BLaER1 treated with 17β-estradiol and CSF1 and Interleukin-3, amounts not matched to agents 10 nM and 100 nM (cell line): ENCODE measurements at regions not wholly inside any gene's neighbourhood (a gene's known extent, or its start where the extent isn't known, plus 50 kb on each side); places are given as distances from the start of the nearest gene placed in this dataset.
"Not testable (repeated sequence)": the region's sequence is repeated elsewhere in the genome, so short reads cannot be mapped to it uniquely, and the experiment has no call there.

Source experiments
- H3K27ac ChIP-seq, 11 experiments: shearing (Covaris generic); formaldehyde crosslinking; 2 replicates each; pipeline ENCODE4 v1.8.1; 2022
- H3K27me3 ChIP-seq, 11 experiments: shearing (Covaris generic); formaldehyde crosslinking; 2 replicates each; pipeline ENCODE4 v1.8.1; 2022
- H3K36me3 ChIP-seq, 11 experiments: shearing (Covaris generic); formaldehyde crosslinking; 2 replicates each; pipeline ENCODE4 v1.8.1; 2022
- H3K4me1 ChIP-seq, 10 experiments: shearing (Covaris generic); formaldehyde crosslinking; 2 replicates each; pipeline ENCODE4 v1.8.1; 2022
- H3K4me2 ChIP-seq, 11 experiments: shearing (Covaris generic); formaldehyde crosslinking; 2 replicates each; pipeline ENCODE4 v1.8.1; 2022
- H3K4me3 ChIP-seq, 10 experiments: shearing (Covaris generic); formaldehyde crosslinking; 2 replicates each; pipeline ENCODE4 v1.8.1; 2022
- H3K9ac ChIP-seq, 11 experiments: shearing (Covaris generic); formaldehyde crosslinking; 2 replicates each; pipeline ENCODE4 v1.8.1; 2022
- H3K9me3 ChIP-seq, 11 experiments: shearing (Covaris generic); formaldehyde crosslinking; replicated peaks in 1 of 11; 2 replicates each; pipeline ENCODE4 v1.8.1; 2022
- H4K20me1 ChIP-seq, 11 experiments: shearing (Covaris generic); formaldehyde crosslinking; 2 replicates each; pipeline ENCODE4 v1.8.1; 2022
- Cebpa-rat ChIP-seq, 11 experiments: shearing (Covaris generic); IDR thresholded peaks; 2 replicates each; pipeline ENCODE4 v1.8.1; 2022

DNA sequence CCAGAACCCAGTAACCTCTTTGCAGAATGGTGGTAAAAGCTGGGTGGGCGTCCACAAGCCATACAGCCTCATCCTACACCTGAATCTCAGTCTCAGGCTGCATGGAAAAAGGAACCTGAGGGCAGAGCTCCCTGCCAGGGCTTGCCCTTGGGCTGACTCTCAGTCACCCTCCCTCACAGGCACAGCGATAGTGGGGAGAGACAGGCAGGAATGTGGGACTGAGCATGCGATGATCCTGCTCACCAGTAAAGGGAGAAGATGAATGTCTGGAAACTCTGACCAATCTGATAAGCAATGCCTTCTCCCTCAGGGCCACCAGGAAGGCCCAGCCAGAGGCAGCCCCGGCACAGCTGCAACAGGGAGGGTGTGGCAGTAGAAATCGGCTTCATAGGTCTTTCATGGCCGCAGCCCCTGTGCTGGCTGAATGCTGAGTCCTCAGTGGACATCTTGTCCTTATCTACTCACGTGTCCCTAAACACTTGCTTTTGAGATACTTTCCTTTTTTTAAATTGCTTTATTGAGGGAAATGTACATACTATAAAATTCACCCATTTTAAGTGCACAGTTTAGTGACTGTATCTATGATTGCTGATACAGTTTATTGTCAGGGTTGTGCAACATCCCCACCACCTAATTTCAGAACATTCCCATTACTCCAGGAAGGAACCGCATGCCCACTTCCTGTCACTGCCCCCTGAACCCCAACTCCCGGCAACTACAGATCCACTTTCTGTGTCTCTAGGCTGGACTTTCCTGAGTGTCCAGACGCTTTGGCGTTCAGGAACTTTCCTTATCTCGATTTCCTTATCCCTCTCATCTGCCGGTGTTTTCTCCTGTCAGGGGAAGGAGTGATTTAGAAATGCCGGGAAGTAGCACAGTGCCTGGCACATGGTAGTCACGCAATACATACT is 258.1 kb downstream of the PCNX1 start:
- Histone ChIP-seq H3K4me1 (peaks cover 0 to 34% (median 16%) of the 10 kb centered on the region in 10 experiments; a peak in 12 of 20 replicates), H3K9ac (peak overlapping the region in 2 of 11 experiments; percentile 19 to 21; a peak in 2 of 22 replicates), H3K4me3 (0 out of 20 replicates have a peak overlapping the region, but pooled peaks of 1 of the 10 experiments have one; percentile 35), H4K20me1 (no peaks in the 10 kb centered on the region), H3K36me3 (no peaks in the 10 kb centered on the region), H3K9me3 (peaks cover 6 to 36% (median 14%) of the 10 kb centered on the region in 11 experiments; a peak in 20 of 22 replicates), H3K27me3 (no peaks in the 10 kb centered on the region), H3K27ac (peak overlapping the region in 1 of 11 experiments; percentile 8; a peak in 1 of 22 replicates), H3K4me2 (peak overlapping the region in 8 of 11 experiments; percentile 22 to 83 (median 68); a peak in 14 of 22 replicates)
- TF ChIP-seq Cebpa-rat (IDR thresholded peaks at IDR 0.05) = no peak

- H3K27me3 ChIP-seq = no peaks in the 10 kb centered on the region
- H3K27ac ChIP-seq = no peak overlapping the region; a peak in 1 of 22 replicates
- no peak overlapping the region for H3K4me3 ChIP-seq
- no peak for TF ChIP-seq Cebpa-rat (IDR thresholded peaks at IDR 0.05)
- H3K9me3 ChIP-seq = peaks cover 0 to 27% (median 6%) of the 10 kb centered on the region in 11 experiments; a peak in 12 of 22 replicates
- H3K9ac ChIP-seq = no peak overlapping the region
- peaks cover 0 to 34% (median 16%) of the 10 kb centered on the region in 10 experiments; a peak in 12 of 20 replicates for H3K4me1 ChIP-seq
- H4K20me1 ChIP-seq = no peaks in the 10 kb centered on the region
- peak overlapping the region in 6 of 11 experiments; percentile 46 to 83 (median 72); a peak in 12 of 22 replicates for H3K4me2 ChIP-seq
- no peaks in the 10 kb centered on the region for H3K36me3 ChIP-seq
These were observed 259.1 kb downstream of the PCNX1 start for GRCh38 chr14:71166180-71166837.

DNA sequence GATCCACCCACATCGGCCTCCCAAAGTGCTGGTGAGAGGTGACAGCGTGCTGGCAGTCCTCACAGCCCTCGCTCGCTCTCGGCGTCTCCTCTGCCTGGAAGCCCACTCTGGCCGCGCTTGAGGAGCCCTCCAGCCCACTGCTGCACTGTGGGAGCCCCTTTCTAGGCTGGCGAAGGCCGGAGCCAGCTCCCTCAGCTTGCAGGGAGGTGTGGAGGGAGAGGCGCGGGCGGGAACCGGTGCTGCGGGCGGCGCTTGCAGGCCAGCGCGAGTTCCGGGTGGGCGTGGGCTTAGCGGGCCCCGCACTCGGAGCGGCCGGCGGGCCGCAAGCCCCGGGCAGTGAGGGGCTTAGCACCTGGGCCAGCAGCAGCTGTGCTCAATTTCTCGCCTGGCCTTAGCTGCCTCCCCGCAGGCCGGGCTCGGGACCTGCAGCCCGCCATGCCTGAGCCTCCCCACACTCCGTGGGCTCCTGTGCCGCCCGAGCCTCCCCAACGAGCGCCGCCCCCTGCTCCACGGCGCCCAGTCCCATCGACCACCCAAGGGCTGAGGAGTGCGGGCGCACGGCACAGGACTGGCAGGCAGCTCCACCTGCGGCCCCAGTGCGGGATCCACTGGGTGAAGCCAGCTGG is 260.2 kb downstream of the PCNX1 start:
- H4K20me1 ChIP-seq, H3K4me3 ChIP-seq, H3K4me2 ChIP-seq: not testable (repeated sequence)

GRCh38 chr14:71168161-71168560 is 260.9 kb downstream of the PCNX1 start:
- not testable (repeated sequence) for H3K27me3 ChIP-seq, H3K27ac ChIP-seq, H3K4me3 ChIP-seq, H4K20me1 ChIP-seq, H3K36me3 ChIP-seq, H3K9ac ChIP-seq, H3K4me2 ChIP-seq
- H3K4me1 ChIP-seq = peaks cover 0 to 32% (median 16%) of the 10 kb centered on the region in 10 experiments; a peak in 12 of 20 replicates
- peaks cover 0 to 27% (median 5%) of the 10 kb centered on the region in 11 experiments; a peak in 8 of 22 replicates for H3K9me3 ChIP-seq

More for the DNA sequence above, 260.2 kb downstream of the PCNX1 start:
- H3K27ac ChIP-seq, H3K27me3 ChIP-seq, H3K9ac ChIP-seq, H3K36me3 ChIP-seq: not testable (repeated sequence)
- Histone ChIP-seq H3K4me1 (peaks cover 0 to 34% (median 16%) of the 10 kb centered on the region in 10 experiments; a peak in 12 of 20 replicates), H3K9me3 (peaks cover 0 to 27% (median 5%) of the 10 kb centered on the region in 11 experiments; a peak in 8 of 22 replicates)

DNA sequence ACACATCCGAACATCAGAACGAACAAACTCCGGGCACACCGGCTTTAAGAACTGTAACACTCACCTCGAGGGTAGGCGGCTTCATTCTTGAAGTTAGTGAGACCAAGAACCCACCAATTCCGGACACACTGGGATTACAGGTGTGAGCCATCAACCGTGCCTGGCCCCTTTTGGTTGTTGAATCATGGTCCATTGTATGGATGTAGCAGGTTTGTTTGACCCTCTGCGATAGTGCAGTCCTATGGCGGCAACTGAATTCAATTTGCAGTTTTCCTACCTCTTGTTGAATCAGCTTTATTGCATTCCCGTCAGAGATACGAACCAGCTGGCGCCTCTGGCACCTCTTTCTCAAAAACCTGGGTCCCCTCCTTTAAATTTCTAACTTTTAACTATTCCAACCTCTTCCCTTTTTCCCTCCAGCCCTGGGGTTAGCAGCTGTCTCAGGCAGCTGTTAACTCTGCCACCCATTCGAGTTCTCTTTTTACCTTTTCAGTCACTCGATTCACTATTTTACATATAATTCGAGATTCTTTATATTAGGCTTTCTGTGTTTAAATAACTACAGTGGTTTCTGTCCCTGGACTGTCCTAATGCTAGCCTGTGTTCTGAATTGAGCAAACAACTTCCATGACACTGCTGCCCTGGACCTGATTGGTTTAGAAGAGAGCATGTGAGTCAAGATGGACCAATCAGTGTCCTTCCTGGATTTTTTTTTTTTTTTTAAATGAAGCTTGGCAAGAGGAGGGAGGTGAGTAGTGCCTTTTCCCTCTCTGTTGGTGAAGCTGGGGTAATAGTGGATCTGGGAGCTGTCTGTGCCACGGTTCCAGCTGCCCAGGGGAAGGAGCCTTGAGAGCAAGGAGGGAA is 261.5 kb downstream of the PCNX1 start:
- TF ChIP-seq Cebpa-rat (IDR thresholded peaks at IDR 0.05) = no peak
- no peak overlapping the region for H3K4me2 ChIP-seq

GRCh38 chr14:71169861-71170260 is 262.6 kb downstream of the PCNX1 start:
- H3K4me3 ChIP-seq = no peak overlapping the region
- TF ChIP-seq Cebpa-rat (IDR thresholded peaks at IDR 0.05) = no peak
- no peak overlapping the region for H3K4me2 ChIP-seq
- H3K27ac ChIP-seq = no peak overlapping the region
- no peaks in the 10 kb centered on the region for H3K36me3 ChIP-seq
- peaks cover 0 to 27% (median 5%) of the 10 kb centered on the region in 11 experiments; a peak in 8 of 22 replicates for H3K9me3 ChIP-seq
- no peaks in the 10 kb centered on the region for H4K20me1 ChIP-seq
- peaks cover 0 to 22% (median 12%) of the 10 kb centered on the region in 10 experiments; a peak in 12 of 20 replicates for H3K4me1 ChIP-seq
- no peaks in the 10 kb centered on the region for H3K27me3 ChIP-seq
- H3K9ac ChIP-seq = no peak overlapping the region

More for the DNA sequence above, 261.5 kb downstream of the PCNX1 start:
- Histone ChIP-seq H4K20me1 (no peaks in the 10 kb centered on the region), H3K27ac (no peak overlapping the region), H3K4me1 (peaks cover 0 to 26% (median 13%) of the 10 kb centered on the region in 10 experiments; a peak in 12 of 20 replicates), H3K9me3 (peaks cover 0 to 27% (median 5%) of the 10 kb centered on the region in 11 experiments; a peak in 8 of 22 replicates), H3K36me3 (no peaks in the 10 kb centered on the region), H3K27me3 (no peaks in the 10 kb centered on the region), H3K4me3 (no peak overlapping the region), H3K9ac (no peak overlapping the region)

DNA sequence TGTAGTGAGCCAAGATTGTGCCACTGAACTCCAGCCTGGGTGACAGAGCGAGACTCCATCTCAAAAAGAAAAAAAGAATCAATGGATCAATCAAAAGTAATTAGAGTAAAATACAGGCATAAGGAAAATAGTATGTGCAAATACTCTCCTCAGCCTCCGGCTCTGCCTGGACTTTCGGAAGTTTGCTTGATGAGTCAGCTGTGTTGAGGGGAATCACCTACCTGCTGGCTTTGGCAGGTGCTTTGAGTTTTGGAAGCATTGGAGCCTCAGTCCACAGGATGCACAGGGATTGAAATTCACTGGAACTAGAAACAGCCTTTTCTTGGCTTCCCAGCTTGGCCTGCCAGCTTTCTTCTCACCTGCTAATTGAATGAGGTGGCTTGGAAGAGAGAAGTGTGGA is 268.2 kb downstream of the PCNX1 start:
- no peak overlapping the region for H3K27ac ChIP-seq
- no peak overlapping the region for H3K9ac ChIP-seq
- no peaks in the 10 kb centered on the region for H3K36me3 ChIP-seq
- no peaks in the 10 kb centered on the region for H3K27me3 ChIP-seq
- H4K20me1 ChIP-seq = no peaks in the 10 kb centered on the region
- no peak overlapping the region for H3K4me2 ChIP-seq
- TF ChIP-seq Cebpa-rat (IDR thresholded peaks at IDR 0.05) = no peak
- no peak overlapping the region for H3K4me3 ChIP-seq
- no peaks in the 10 kb centered on the region for H3K9me3 ChIP-seq
- H3K4me1 ChIP-seq = peaks cover 0 to 8% (median 0%) of the 10 kb centered on the region in 10 experiments; a peak in 3 of 20 replicates

DNA sequence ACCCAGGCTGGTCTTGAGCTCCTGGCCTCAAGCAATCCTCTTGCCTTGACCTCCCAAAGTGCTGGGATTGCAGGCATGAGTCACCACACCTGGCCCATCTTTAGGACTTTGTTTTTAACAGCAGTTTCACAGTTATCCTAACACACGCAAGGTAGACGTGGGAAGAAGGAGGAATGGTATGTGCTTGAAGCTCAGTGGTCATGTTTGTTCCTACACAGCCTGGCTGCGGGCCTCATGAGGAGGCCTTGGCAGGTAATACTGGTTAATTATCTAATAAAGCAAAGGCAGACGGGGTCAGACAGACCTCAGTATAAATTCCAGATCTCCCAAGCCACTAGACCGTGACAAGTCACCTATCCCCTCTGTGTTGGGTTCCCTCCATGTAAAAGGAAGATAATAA is 271.8 kb downstream of the PCNX1 start:
- no peak for TF ChIP-seq Cebpa-rat (IDR thresholded peaks at IDR 0.05)
- Histone ChIP-seq H3K36me3 (no peaks in the 10 kb centered on the region), H3K4me2 (no peak overlapping the region), H3K27ac (no peak overlapping the region), H3K4me3 (no peak overlapping the region), H3K4me1 (peaks cover 0 to 12% (median 2%) of the 10 kb centered on the region in 10 experiments; a peak in 5 of 20 replicates), H4K20me1 (no peaks in the 10 kb centered on the region), H3K9ac (no peak overlapping the region), H3K27me3 (no peaks in the 10 kb centered on the region), H3K9me3 (no peaks in the 10 kb centered on the region; a peak in 1 of 22 replicates)
